PC-9 (cell line): ENCODE measurements at regions not wholly inside any gene's neighbourhood (a gene's known extent, or its start where the extent isn't known, plus 50 kb on each side); places are given as distances from the start of the nearest gene placed in this dataset.

Source experiments
- BruUV-seq: library from RNA; stranded (reverse); fragments of 400-500 nt; replicated peaks from 2 replicates; lab custom pipeline; 2021; lab: Mats Ljungman, UMichigan
- CTCF ChIA-PET: fragments of 300-600 bp; sonication (Branson Sonifier 250); formaldehyde crosslinking; loops from one replicate; lab custom pipeline; 2022; ENCODE audit warnings: antibody characterized with exemption; lab: Charles Lee
- POLR2A ChIA-PET: fragments of 300-600 bp; sonication (Branson Sonifier 250); formaldehyde crosslinking; loops from one replicate; lab custom pipeline; 2022; ENCODE audit warnings: antibody characterized with exemption; ENCODE audit not compliant: unreplicated experiment; lab: Charles Lee
- DNase-seq, 2 experiments: peaks; one replicate each; pipeline versions ENCODE4 v3.0.0 to v3.0.0-alpha.2; 2015 to 2022; ENCODE audit warnings: mixed read lengths in 1 of 2
- H2AFZ ChIP-seq: fragments of 200-600 bp; sonication (generic); 2 replicates; pipeline ENCODE4 v1.8.1; 2017; ENCODE audit warnings: antibody characterized with exemption
- H3F3A ChIP-seq: fragments of 200-600 bp; sonication (generic); 2 replicates; pipeline ENCODE4 v1.8.1; 2017; ENCODE audit warnings: antibody characterized with exemption, mild to moderate bottlenecking, low read depth; ENCODE audit not compliant: insufficient read depth
- H3K27ac ChIP-seq: fragments of 200-600 bp; sonication (generic); 2 replicates; pipeline ENCODE4 v1.6.1; 2016; ENCODE audit warnings: mixed run types
- H3K27me3 ChIP-seq: fragments of 200-600 bp; sonication (generic); 2 replicates; pipeline ENCODE4 v1.6.1; 2016; ENCODE audit warnings: low read depth, mixed run types; ENCODE audit not compliant: insufficient read depth
- H3K36me3 ChIP-seq: fragments of 200-600 bp; sonication (generic); 2 replicates; pipeline ENCODE4 v1.6.1; 2016; ENCODE audit warnings: low read depth, mixed run types
- H3K4me1 ChIP-seq: fragments of 200-600 bp; sonication (generic); replicated peaks from 2 replicates; pipeline ENCODE4 v1.6.1; 2016; ENCODE audit warnings: mixed run types; ENCODE audit not compliant: insufficient read depth
- H3K4me2 ChIP-seq: fragments of 200-600 bp; sonication (generic); 2 replicates; pipeline ENCODE4 v1.6.1; 2017; ENCODE audit warnings: mixed run types
- H3K4me3 ChIP-seq: fragments of 200-600 bp; sonication (generic); 2 replicates; pipeline ENCODE4 v1.6.1; 2016; ENCODE audit warnings: mixed run types
- H3K79me2 ChIP-seq: fragments of 200-600 bp; sonication (generic); 2 replicates; pipeline ENCODE4 v1.6.1; 2017; ENCODE audit warnings: low read depth, mixed run types
- H3K9me2 ChIP-seq: fragments of 200-600 bp; sonication (generic); 2 replicates; pipeline ENCODE4 v1.8.1; 2017; ENCODE audit warnings: mild to moderate bottlenecking; ENCODE audit not compliant: insufficient read depth
- H3K9me3 ChIP-seq: fragments of 200-600 bp; sonication (generic); 2 replicates; pipeline ENCODE4 v1.8.1; 2016; ENCODE audit warnings: low read depth; ENCODE audit not compliant: insufficient read depth
- H4K20me1 ChIP-seq: fragments of 200-600 bp; sonication (generic); 2 replicates; pipeline ENCODE4 v1.8.1; 2017; ENCODE audit not compliant: insufficient read depth
- EZH2 ChIP-seq: fragments of 200-600 bp; sonication (generic); IDR thresholded peaks from 2 replicates; pipeline ENCODE4 v1.8.0; 2017; ENCODE audit warnings: antibody characterized with exemption, low read depth
- intact Hi-C: fragments of 100-400 bp; cut with micrococcal nuclease; formaldehyde crosslinking; loops from one replicate; pipeline ENCODE4 v1.10.0; 2022; ENCODE audit not compliant: unreplicated experiment
- TF ChIP-seq, protein P1 (sequence below): fragments of 200-600 bp; sonication (generic); conservative IDR thresholded peaks from 2 replicates; pipeline ENCODE4 v1.6.1; 2017; ENCODE audit warnings: mixed run types, antibody characterized with exemption, mild to moderate bottlenecking, moderate library complexity

DNA sequence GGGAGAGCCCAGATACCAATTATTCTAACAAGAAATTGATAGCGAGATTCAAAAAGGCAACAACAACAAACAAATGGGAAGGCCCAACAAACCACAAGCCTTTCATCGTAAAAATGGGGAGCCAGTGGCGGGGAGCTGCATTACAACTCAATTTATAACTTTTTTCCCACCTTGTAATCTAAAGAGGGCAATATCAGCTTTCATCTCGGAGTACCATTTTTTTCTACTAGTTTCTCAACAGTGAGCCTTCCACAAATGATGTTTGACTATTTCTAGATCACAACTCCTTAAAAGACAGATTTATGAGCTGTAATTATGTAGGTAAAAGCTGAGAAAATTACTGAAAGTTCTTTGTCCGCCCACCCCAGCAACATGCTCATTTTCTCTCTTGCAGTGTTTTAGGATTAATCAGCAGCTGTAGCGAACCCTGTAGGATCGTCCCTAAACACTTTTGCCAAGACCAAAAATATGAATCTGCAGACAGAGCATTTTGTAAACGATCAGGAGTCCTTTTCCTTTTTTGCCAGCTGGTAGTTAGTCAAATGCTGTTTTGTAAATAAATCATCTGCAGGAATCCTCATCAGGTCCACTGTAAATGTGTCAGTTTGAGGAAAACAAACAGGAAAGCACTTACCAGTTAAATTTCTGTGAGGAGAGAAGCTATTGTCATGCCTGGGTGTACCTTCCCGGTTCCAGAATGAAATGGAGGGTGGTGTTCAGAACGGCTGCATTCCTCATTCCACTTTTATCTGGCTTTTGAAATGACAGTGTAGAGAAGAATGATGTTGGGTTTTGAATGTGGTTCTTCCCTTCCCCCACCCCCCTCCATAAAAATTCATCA is 53.2 kb downstream of the EEF1B2 start:
- ChIA-PET CTCF (interaction anchor here (0.6 kb wide), 1 partner anchor 44 kb away, joined by 3 read pairs; no protein-coding TSS in a partner anchor), POLR2A (no interaction called here)
- H3K36me3 ChIP-seq, result no peaks in the 10 kb centered on the region
- no peaks in the 10 kb centered on the region for H3K9me2 ChIP-seq
- H3F3A ChIP-seq, result peaks cover 9% of the 10 kb centered on the region; the same call in 1 of the 2 replicates
- no peaks in the 10 kb centered on the region for H4K20me1 ChIP-seq
- no peaks in the 10 kb centered on the region for H3K27me3 ChIP-seq
- BruUV-seq, result TSS peak; percentile 73
- no peaks in the 10 kb centered on the region for H3K79me2 ChIP-seq
- H3K4me2 ChIP-seq, result peak overlapping the region; percentile 71
- intact Hi-C loops, result loop anchor here (5.0 kb wide), 1 partner anchor 51 kb away; no protein-coding TSS in a partner anchor
- no peak for TF ChIP-seq EZH2
- TF ChIP-seq, protein P1, sequence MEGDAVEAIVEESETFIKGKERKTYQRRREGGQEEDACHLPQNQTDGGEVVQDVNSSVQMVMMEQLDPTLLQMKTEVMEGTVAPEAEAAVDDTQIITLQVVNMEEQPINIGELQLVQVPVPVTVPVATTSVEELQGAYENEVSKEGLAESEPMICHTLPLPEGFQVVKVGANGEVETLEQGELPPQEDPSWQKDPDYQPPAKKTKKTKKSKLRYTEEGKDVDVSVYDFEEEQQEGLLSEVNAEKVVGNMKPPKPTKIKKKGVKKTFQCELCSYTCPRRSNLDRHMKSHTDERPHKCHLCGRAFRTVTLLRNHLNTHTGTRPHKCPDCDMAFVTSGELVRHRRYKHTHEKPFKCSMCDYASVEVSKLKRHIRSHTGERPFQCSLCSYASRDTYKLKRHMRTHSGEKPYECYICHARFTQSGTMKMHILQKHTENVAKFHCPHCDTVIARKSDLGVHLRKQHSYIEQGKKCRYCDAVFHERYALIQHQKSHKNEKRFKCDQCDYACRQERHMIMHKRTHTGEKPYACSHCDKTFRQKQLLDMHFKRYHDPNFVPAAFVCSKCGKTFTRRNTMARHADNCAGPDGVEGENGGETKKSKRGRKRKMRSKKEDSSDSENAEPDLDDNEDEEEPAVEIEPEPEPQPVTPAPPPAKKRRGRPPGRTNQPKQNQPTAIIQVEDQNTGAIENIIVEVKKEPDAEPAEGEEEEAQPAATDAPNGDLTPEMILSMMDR, result no peak
- no peaks in the 10 kb centered on the region for H3K9me3 ChIP-seq
- DNase-seq, result peak; percentile 17 to 55
- H3K4me1 ChIP-seq, result peaks cover 35% of the 10 kb centered on the region
- peak overlapping the region; percentile 68 for H2AFZ ChIP-seq
- H3K27ac ChIP-seq, result peak overlapping the region; percentile 82
- H3K4me3 ChIP-seq, result peak overlapping the region; percentile 51; the same call in 1 of the 2 replicates

DNA sequence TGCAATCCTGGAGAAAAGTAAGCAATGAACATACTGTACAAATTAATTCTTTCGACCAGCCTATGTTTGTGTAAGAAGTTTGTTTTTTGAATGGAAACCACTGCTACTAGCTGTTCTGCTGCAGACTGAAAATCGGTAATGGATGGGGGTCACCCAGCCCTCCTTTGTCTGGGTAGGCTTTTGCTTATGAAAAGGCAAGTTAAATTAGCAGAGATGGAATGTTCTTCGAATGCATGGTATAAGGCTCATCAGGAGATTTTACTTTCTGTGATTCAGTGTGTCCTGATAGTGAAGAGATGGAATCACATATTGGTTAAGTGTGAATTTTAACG is 53.8 kb downstream of the EEF1B2 start:
- Histone ChIP-seq H3K4me2 (peak overlapping the region; percentile 71), H2AFZ (peak overlapping the region; percentile 68), H3K4me3 (peak overlapping the region; percentile 51; the same call in 1 of the 2 replicates), H3K36me3 (no peaks in the 10 kb centered on the region), H3K9me2 (no peaks in the 10 kb centered on the region), H4K20me1 (no peaks in the 10 kb centered on the region), H3K9me3 (no peaks in the 10 kb centered on the region), H3K27me3 (no peaks in the 10 kb centered on the region), H3K4me1 (peaks cover 35% of the 10 kb centered on the region), H3K27ac (peak overlapping the region; percentile 82), H3K79me2 (no peaks in the 10 kb centered on the region), H3F3A (peaks cover 9% of the 10 kb centered on the region; the same call in 1 of the 2 replicates)
- BruUV-seq, result no TSS peak
- POLR2A ChIA-PET, result no interaction called here
- intact Hi-C loops, result loop anchor here (5.0 kb wide), 1 partner anchor 51 kb away; no protein-coding TSS in a partner anchor
- DNase-seq, result no peak
- CTCF ChIA-PET, result no interaction called here
- no peak for TF ChIP-seq EZH2
- TF ChIP-seq, protein P1, result no peak

DNA sequence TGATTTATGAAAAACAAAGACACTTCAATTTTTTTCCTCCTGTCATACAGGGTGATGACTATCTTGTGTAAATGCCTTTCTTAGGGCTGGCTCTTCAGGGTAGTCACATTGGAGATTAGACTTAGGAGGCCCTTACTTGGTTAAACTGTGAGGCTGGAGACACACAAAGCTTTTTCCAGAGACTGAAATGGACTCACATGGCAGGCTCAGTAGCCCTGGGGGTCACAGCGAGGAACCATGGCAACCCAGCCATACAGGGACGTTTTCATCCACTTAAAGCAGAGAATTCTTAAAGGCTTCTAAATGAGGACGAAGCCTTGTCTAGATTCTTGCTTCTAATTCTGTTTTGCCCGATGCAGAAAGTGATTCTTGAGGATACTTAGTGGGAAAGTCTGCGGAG is 57.3 kb upstream of the ZDBF2 start:
- Histone ChIP-seq H3K4me3 (no peak overlapping the region), H2AFZ (no peak overlapping the region), H3K27me3 (no peaks in the 10 kb centered on the region), H3K27ac (no peak overlapping the region), H4K20me1 (no peaks in the 10 kb centered on the region), H3K9me2 (no peaks in the 10 kb centered on the region), H3K4me2 (no peak overlapping the region), H3K9me3 (no peaks in the 10 kb centered on the region), H3K79me2 (no peaks in the 10 kb centered on the region), H3K36me3 (no peaks in the 10 kb centered on the region), H3K4me1 (peaks cover 16% of the 10 kb centered on the region), H3F3A (peaks cover 3% of the 10 kb centered on the region; the same call in 1 of the 2 replicates)
- ChIA-PET POLR2A (no interaction called here), CTCF (no interaction called here)
- no peak for DNase-seq
- intact Hi-C loops, result no loop called here
- no TSS peak for BruUV-seq
- TF ChIP-seq EZH2, result no peak
- TF ChIP-seq, protein P1, result no peak
